HG03439 (cell line): ENCODE measurements at regions not wholly inside any gene's neighbourhood (a gene's known extent, or its start where the extent isn't known, plus 50 kb on each side); places are given as distances from the start of the nearest gene placed in this dataset.

Source experiments
- ATAC-seq: cut with Tn5 transposase; IDR thresholded peaks from one replicate; pipeline ENCODE4 v1.9.1; 2021; ENCODE audit warnings: mild to moderate bottlenecking, moderate library complexity; ENCODE audit not compliant: unreplicated experiment

GRCh38 chr5:88489364-88489763 is 220.7 kb upstream of the TMEM161B start:
- ATAC-seq, result no peak

GRCh38 chr5:88488561-88488960 is 219.9 kb upstream of the TMEM161B start:
- ATAC-seq, result no peak

GRCh38 chr5:88488130-88488529 is 219.5 kb upstream of the TMEM161B start:
- no peak for ATAC-seq

- no peak for ATAC-seq
These were observed 218.4 kb upstream of the TMEM161B start for GRCh38 chr5:88487066-88487465.

- no peak for ATAC-seq
These were observed 217.8 kb upstream of the TMEM161B start for GRCh38 chr5:88486431-88486830.

GRCh38 chr5:88485531-88485930 is 216.9 kb upstream of the TMEM161B start:
- no peak for ATAC-seq

- no peak for ATAC-seq
These were observed 215.5 kb upstream of the TMEM161B start for GRCh38 chr5:88483964-88484672.

- ATAC-seq, result no peak
These were observed 212.3 kb upstream of the TMEM161B start for GRCh38 chr5:88480801-88481499.

- no peak for ATAC-seq
These were observed 211.6 kb upstream of the TMEM161B start for GRCh38 chr5:88480245-88480644.

GRCh38 chr5:88474574-88474973 is 205.9 kb upstream of the TMEM161B start:
- no peak for ATAC-seq

- ATAC-seq, result no peak
These were observed 202.1 kb upstream of the TMEM161B start for GRCh38 chr5:88470745-88471144.

GRCh38 chr5:88459971-88460370 is 191.3 kb upstream of the TMEM161B start:
- no peak for ATAC-seq

GRCh38 chr5:88452820-88453219 is 184.2 kb upstream of the TMEM161B start:
- no peak for ATAC-seq

- ATAC-seq, result no peak
These were observed 181.6 kb upstream of the TMEM161B start for GRCh38 chr5:88450239-88450638.

- ATAC-seq, result no peak
These were observed 169.4 kb upstream of the TMEM161B start for GRCh38 chr5:88438006-88438405.

GRCh38 chr5:88436290-88436689 is 167.6 kb upstream of the TMEM161B start:
- ATAC-seq, result no peak

- no peak for ATAC-seq
These were observed 160.0 kb upstream of the TMEM161B start for GRCh38 chr5:88428633-88429032.

GRCh38 chr5:88426441-88426840 is 157.8 kb upstream of the TMEM161B start:
- no peak for ATAC-seq

GRCh38 chr5:88425124-88425523 is 156.5 kb upstream of the TMEM161B start:
- no peak for ATAC-seq

- no peak for ATAC-seq
These were observed 151.3 kb upstream of the TMEM161B start for GRCh38 chr5:88419931-88420330.

GRCh38 chr5:88407341-88407740 is 138.7 kb upstream of the TMEM161B start:
- ATAC-seq, result no peak

- ATAC-seq, result no peak
These were observed 137.1 kb upstream of the TMEM161B start for GRCh38 chr5:88405783-88406182.

- ATAC-seq, result no peak
These were observed 135.8 kb upstream of the TMEM161B start for GRCh38 chr5:88404405-88404804.
